ENCODE measurements at regions not wholly inside any gene's neighbourhood (a gene's known extent, or its start where the extent isn't known, plus 50 kb on each side); places are given as distances from the start of the nearest gene placed in this dataset.

- ATAC-seq (no peak), DNase-seq (no peak)
- intact Hi-C loops (cut with micrococcal nuclease), result no loop called here
Observed at GRCh38 chr16:82506692-82507670, 119.8 kb upstream of the CDH13 start.

- ATAC-seq, result no peak
- intact Hi-C loops (cut with micrococcal nuclease), result no loop called here
Observed at GRCh38 chr16:82504836-82505235, 121.9 kb upstream of the CDH13 start.

GRCh38 chr16:82499302-82499701 is 127.5 kb upstream of the CDH13 start:
- DNase-seq (no peak), ATAC-seq (no peak)
- intact Hi-C loops (cut with micrococcal nuclease), result no loop called here

More at GRCh38 chr16:82504836-82505235, 121.9 kb upstream of the CDH13 start:
- DNase-seq, result no peak

GRCh38 chr16:82497139-82497538 is 129.6 kb upstream of the CDH13 start:
- intact Hi-C loops (cut with micrococcal nuclease), result no loop called here
- DNase-seq (no peak), ATAC-seq (no peak)

GRCh38 chr16:82488460-82488859 is 138.3 kb upstream of the CDH13 start:
- no peak for ATAC-seq
- intact Hi-C loops (cut with micrococcal nuclease), result no loop called here

GRCh38 chr16:82481455-82481854 is 145.3 kb upstream of the CDH13 start:
- no peak for DNase-seq
- no peak for ATAC-seq
- intact Hi-C loops (cut with micrococcal nuclease), result no loop called here

More at GRCh38 chr16:82488460-82488859, 138.3 kb upstream of the CDH13 start:
- no peak for DNase-seq

- DNase-seq (no peak), ATAC-seq (no peak)
- intact Hi-C loops (cut with micrococcal nuclease), result no loop called here
Observed at GRCh38 chr16:82476786-82477185, 150.0 kb upstream of the CDH13 start.

GRCh38 chr16:82470620-82471152 is 156.1 kb upstream of the CDH13 start:
- no peak for DNase-seq
- intact Hi-C loops (cut with micrococcal nuclease), result no loop called here
- ATAC-seq, result no peak

GRCh38 chr16:82470016-82470415 is 156.8 kb upstream of the CDH13 start:
- no peak for ATAC-seq
- intact Hi-C loops (cut with micrococcal nuclease), result no loop called here
- no peak for DNase-seq

GRCh38 chr16:82464187-82464586 is 162.6 kb upstream of the CDH13 start:
- no peak for ATAC-seq
- DNase-seq, result no peak
- intact Hi-C loops (cut with micrococcal nuclease), result no loop called here

GRCh38 chr16:82460766-82461165 is 166.0 kb upstream of the CDH13 start:
- ATAC-seq (no peak), DNase-seq (no peak)
- intact Hi-C loops (cut with micrococcal nuclease), result no loop called here

GRCh38 chr16:82459580-82460256 is 167.1 kb upstream of the CDH13 start:
- ATAC-seq, result no peak
- intact Hi-C loops (cut with micrococcal nuclease), result no loop called here
- DNase-seq, result no peak

- peak; percentile 50 for DNase-seq
- peak; percentile 81 for ATAC-seq
- intact Hi-C loops (cut with micrococcal nuclease), result no loop called here
Observed at GRCh38 chr16:82456683-82457082, 170.1 kb upstream of the CDH13 start.

GRCh38 chr16:82454566-82454965 is 172.2 kb upstream of the CDH13 start:
- DNase-seq (no peak), ATAC-seq (no peak)
- intact Hi-C loops (cut with micrococcal nuclease), result no loop called here

- ATAC-seq (no peak), DNase-seq (no peak)
- intact Hi-C loops (cut with micrococcal nuclease), result no loop called here
Observed at GRCh38 chr16:82454152-82454551, 172.6 kb upstream of the CDH13 start.

GRCh38 chr16:82452004-82452756 is 174.6 kb upstream of the CDH13 start:
- ATAC-seq (no peak), DNase-seq (no peak)
- intact Hi-C loops (cut with micrococcal nuclease), result no loop called here

GRCh38 chr16:82451449-82451848 is 175.3 kb upstream of the CDH13 start:
- intact Hi-C loops (cut with micrococcal nuclease), result no loop called here
- DNase-seq, result no peak
- ATAC-seq, result no peak

- intact Hi-C loops (cut with micrococcal nuclease), result no loop called here
- DNase-seq (no peak), ATAC-seq (no peak)
Observed at GRCh38 chr16:82440336-82440735, 186.4 kb upstream of the CDH13 start.

GRCh38 chr16:82439678-82440293 is 187.0 kb upstream of the CDH13 start:
- intact Hi-C loops (cut with micrococcal nuclease), result no loop called here
- DNase-seq (no peak), ATAC-seq (no peak)

Measured in left ventricle myocardium superior (tissue), 1 donor.